HEK293 (cell line): ENCODE measurements at regions not wholly inside any gene's neighbourhood (a gene's known extent, or its start where the extent isn't known, plus 50 kb on each side); places are given as distances from the start of the nearest gene placed in this dataset.
A peak's percentile ranks its signal among the peaks of the same experiment; 100 is the strongest.

Source experiments
- CTCF ChIA-PET: fragments of 350-600 bp; formaldehyde crosslinking; extraction: SDS; loops from one replicate; lab custom pipeline; 2021; ENCODE audit warnings: antibody characterized with exemption; lab: Yijun Ruan, JAX
- POLR2A ChIA-PET: fragments of 300-600 bp; formaldehyde crosslinking; extraction: SDS; loops from one replicate; lab custom pipeline; 2020; ENCODE audit warnings: antibody characterized with exemption, inconsistent platforms; lab: Yijun Ruan, JAX
- H3K27ac ChIP-seq: fragments of 200-500 bp; sonication (Bioruptor generic); 2 replicates; pipeline ENCODE4 v1.5.1; 2014; ENCODE audit warnings: low read depth, low read length, control low read depth, inconsistent platforms; ENCODE audit errors: extremely low read depth
- H3K36me3 ChIP-seq, 2 experiments: fragments of 200-500 bp in 1 of 2; sonication (Bioruptor generic) in 1 of 2; 1 replicate in 1 of 2; 2 replicates in 1 of 2; pipeline ENCODE4 v1.5.1; 2014 to 2017; ENCODE audit warnings: inconsistent platforms in 2 of 2, low read length in 2 of 2; ENCODE audit not compliant: control insufficient read depth in 2 of 2, insufficient read depth in 1 of 2
- H3K4me1 ChIP-seq: fragments of 200-500 bp; sonication (Bioruptor generic); 2 replicates; pipeline ENCODE4 v1.5.1; 2014; ENCODE audit warnings: mild to moderate bottlenecking, low read length, inconsistent platforms; ENCODE audit not compliant: control insufficient read depth, insufficient read depth
- H3K4me3 ChIP-seq: 2 replicates; pipeline ENCODE4 v1.5.1; 2011; ENCODE audit warnings: low read depth, mild to moderate bottlenecking, control low read depth, low read length, moderate library complexity
- H3K9me3 ChIP-seq: fragments of 200-500 bp; sonication (Bioruptor generic); 2 replicates; pipeline ENCODE4 v1.5.1; 2014; ENCODE audit warnings: low read depth, low read length, inconsistent platforms; ENCODE audit not compliant: control insufficient read depth, insufficient read depth
- GLIS1 ChIP-seq: fragments of 450-650 bp; formaldehyde crosslinking; IDR thresholded peaks from 2 replicates; pipeline ENCODE4 v1.5.1; 2016; ENCODE audit warnings: missing biosample characterization, missing genetic modification characterization
- IKZF3 ChIP-seq: fragments of 450-650 bp; IDR thresholded peaks from 2 replicates; pipeline ENCODE4 v1.5.0; 2018; ENCODE audit warnings: missing biosample characterization, mild to moderate bottlenecking, missing genetic modification characterization, moderate library complexity
- KLF10 ChIP-seq: fragments of 450-650 bp; IDR thresholded peaks from 2 replicates; pipeline ENCODE4 v1.5.1; 2018; ENCODE audit warnings: missing biosample characterization, mild to moderate bottlenecking, missing genetic modification characterization
- KLF17 ChIP-seq: fragments of 450-650 bp; formaldehyde crosslinking; IDR thresholded peaks from 2 replicates; pipeline ENCODE4 v1.5.1; 2016; ENCODE audit warnings: missing biosample characterization, missing genetic modification characterization
- KLF9 ChIP-seq: fragments of 450-650 bp; formaldehyde crosslinking; IDR thresholded peaks from 2 replicates; pipeline ENCODE4 v1.5.1; 2016; ENCODE audit warnings: missing biosample characterization, missing genetic modification characterization, low read depth
- WT1 ChIP-seq: fragments of 450-650 bp; formaldehyde crosslinking; IDR thresholded peaks from 2 replicates; pipeline ENCODE4 v1.5.1; 2016; ENCODE audit warnings: missing biosample characterization, missing genetic modification characterization
- ZBTB17 ChIP-seq: fragments of 450-650 bp; formaldehyde crosslinking; IDR thresholded peaks from 2 replicates; pipeline ENCODE4 v1.5.1; 2016; ENCODE audit warnings: missing biosample characterization, missing genetic modification characterization
- ZBTB20 ChIP-seq: fragments of 450-650 bp; formaldehyde crosslinking; IDR thresholded peaks from 2 replicates; pipeline ENCODE4 v1.5.1; 2016; ENCODE audit warnings: missing biosample characterization, missing genetic modification characterization
- ZBTB26 ChIP-seq: fragments of 450-650 bp; formaldehyde crosslinking; optimal IDR thresholded peaks from 2 replicates; pipeline ENCODE3; 2016; ENCODE audit warnings: missing biosample characterization, mild to moderate bottlenecking, missing genetic modification characterization
- ZNF26 ChIP-seq: fragments of 450-650 bp; formaldehyde crosslinking; IDR thresholded peaks from 2 replicates; pipeline ENCODE4 v1.5.1; 2016; ENCODE audit warnings: missing biosample characterization, missing genetic modification characterization
- ZNF341 ChIP-seq: fragments of 450-650 bp; formaldehyde crosslinking; IDR thresholded peaks from 2 replicates; pipeline ENCODE4; 2016; ENCODE audit warnings: low read depth, missing biosample characterization, missing genetic modification characterization
- ZNF433 ChIP-seq: fragments of 450-650 bp; formaldehyde crosslinking; IDR thresholded peaks from 2 replicates; pipeline ENCODE4 v1.5.1; 2016; ENCODE audit warnings: missing biosample characterization, missing genetic modification characterization, low read depth
- ZNF518A ChIP-seq: fragments of 450-650 bp; formaldehyde crosslinking; conservative IDR thresholded peaks from 2 replicates; pipeline ENCODE4 v1.5.1; 2016; ENCODE audit warnings: low read depth, missing biosample characterization, missing genetic modification characterization
- ZNF544 ChIP-seq: fragments of 450-650 bp; formaldehyde crosslinking; IDR thresholded peaks from 2 replicates; pipeline ENCODE4 v1.5.0; 2017; ENCODE audit warnings: missing biosample characterization, missing genetic modification characterization
- ZNF654 ChIP-seq: fragments of 450-650 bp; formaldehyde crosslinking; IDR thresholded peaks from 2 replicates; pipeline ENCODE4 v1.5.1; 2016; ENCODE audit warnings: low read depth, missing biosample characterization, missing genetic modification characterization
- ZNF76 ChIP-seq: fragments of 450-650 bp; formaldehyde crosslinking; IDR thresholded peaks from 2 replicates; pipeline ENCODE4; 2016; ENCODE audit warnings: low read depth, missing biosample characterization, missing genetic modification characterization, borderline replicate concordance

- Histone ChIP-seq H3K4me3 (no peak overlapping the region), H3K9me3 (no peaks in the 10 kb centered on the region), H3K27ac (no peak overlapping the region), H3K4me1 (no peaks in the 10 kb centered on the region), H3K36me3 (no peaks in the 10 kb centered on the region)
- ChIA-PET POLR2A (no interaction called here), CTCF (interaction anchor here (0.7 to 2.1 kb wide), 2 partner anchors 100 to 259 kb away, joined by 4 to 9 read pairs; no protein-coding TSS in a partner anchor)
- TF ChIP-seq IKZF3 (tag by site-specific recombination): no peak
- TF ChIP-seq ZNF433 (tag by site-specific recombination): no peak
- peak; percentile 74 for TF ChIP-seq ZBTB17
- peak; percentile 42 for TF ChIP-seq ZNF341 (tag by site-specific recombination)
- no peak for TF ChIP-seq KLF17 (tag by site-specific recombination)
- no peak for TF ChIP-seq ZNF76
- no peak for TF ChIP-seq ZBTB26 (tag by site-specific recombination)
- peak; percentile 74 for TF ChIP-seq ZBTB20 (tag by site-specific recombination)
- TF ChIP-seq ZNF654: no peak
- TF ChIP-seq ZNF544 (tag by site-specific recombination): no peak
- no peak for TF ChIP-seq WT1 (tag by site-specific recombination)
Observed at GRCh38 chr5:158020555-158021418, 161.8 kb upstream of the CLINT1 start.

- no peak overlapping the region for H3K4me3 ChIP-seq
- no peak overlapping the region for H3K27ac ChIP-seq
- CTCF ChIA-PET: no interaction called here
- TF ChIP-seq ZNF26 (tag by site-specific recombination) (no peak), ZNF76 (no peak), ZNF544 (tag by site-specific recombination) (no peak), KLF9 (tag by site-specific recombination) (no peak)
- POLR2A ChIA-PET: no interaction called here
- no peaks in the 10 kb centered on the region for H3K4me1 ChIP-seq
- no peaks in the 10 kb centered on the region for H3K36me3 ChIP-seq
- H3K9me3 ChIP-seq: no peaks in the 10 kb centered on the region
Observed at GRCh38 chr5:158017469-158017868, 158.5 kb upstream of the CLINT1 start.

GRCh38 chr5:158014372-158014771 is 155.4 kb upstream of the CLINT1 start:
- H3K9me3 ChIP-seq: no peaks in the 10 kb centered on the region
- H3K4me1 ChIP-seq: no peaks in the 10 kb centered on the region
- TF ChIP-seq GLIS1 (tag by site-specific recombination) (no peak), ZNF518A (no peak), KLF10 (no peak)
- ChIA-PET POLR2A (no interaction called here), CTCF (interaction anchor here (0.6 to 2.5 kb wide), 14 partner anchors 17 to 1844 kb away, joined by 3 to 9 read pairs (median 4); no protein-coding TSS in a partner anchor)
- H3K4me3 ChIP-seq: no peak overlapping the region
- no peaks in the 10 kb centered on the region for H3K36me3 ChIP-seq
- no peak overlapping the region for H3K27ac ChIP-seq
